ENCODE measurements at regions not wholly inside any gene's neighbourhood (a gene's known extent, or its start where the extent isn't known, plus 50 kb on each side); places are given as distances from the start of the nearest gene placed in this dataset.

DNA sequence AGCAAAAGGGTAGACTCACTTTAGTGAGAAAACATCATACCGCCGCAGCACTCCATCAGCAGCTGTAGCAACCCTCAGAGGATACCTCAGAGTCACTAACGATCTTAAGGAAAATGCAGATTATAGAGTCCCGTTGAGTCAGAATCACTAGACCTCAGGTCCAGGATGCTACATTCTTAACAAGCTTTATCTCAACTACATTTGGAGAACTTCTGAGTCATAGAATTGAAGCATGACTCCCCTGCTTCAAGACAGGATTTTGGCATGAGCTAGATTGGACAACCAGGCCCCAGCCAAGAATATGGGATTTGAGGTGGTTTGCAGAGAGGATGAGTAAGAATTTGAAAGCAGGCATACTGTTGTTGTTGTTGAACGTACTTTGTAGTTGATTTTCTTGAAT, 118.9 kb upstream of the UBL3 start:
- ATAC-seq (replicated peaks) (no peak), DNase-seq (no peak)
- Mint-ChIP-seq H3K36me3 (ENCODE audit: insufficient read depth) (no peaks in the 10 kb centered on the region), H3K27ac (no peak overlapping the region), H3K4me1 (ENCODE audit: low read depth in 2 of 2) (peaks cover 0 to 2% of the 10 kb centered on the region in 2 donors), H3K4me3 (no peak overlapping the region), H3K27me3 (no peaks in the 10 kb centered on the region), H3K9me3 (no peaks in the 10 kb centered on the region)

- Mint-ChIP-seq H3K4me3 (no peak overlapping the region), H3K27me3 (no peaks in the 10 kb centered on the region), H3K27ac (peak overlapping the region in 1 of 2 donors; percentile 11), H3K4me1 (ENCODE audit: low read depth in 2 of 2) (peaks cover 17 to 23% of the 10 kb centered on the region in 2 donors), H3K9me3 (no peaks in the 10 kb centered on the region), H3K36me3 (ENCODE audit: insufficient read depth) (no peaks in the 10 kb centered on the region)
- DNase-seq (no peak), ATAC-seq (replicated peaks) (no peak)
These were observed 113.9 kb upstream of the UBL3 start for GRCh38 chr13:29964181-29964845.

- peaks cover 26 to 30% of the 10 kb centered on the region in 2 donors for H3K4me1 Mint-ChIP-seq (ENCODE audit: low read depth in 2 of 2)
- no peak overlapping the region for H3K27ac Mint-ChIP-seq
- no peaks in the 10 kb centered on the region for H3K36me3 Mint-ChIP-seq (ENCODE audit: insufficient read depth)
- no peaks in the 10 kb centered on the region for H3K27me3 Mint-ChIP-seq
- no peak overlapping the region for H3K4me3 Mint-ChIP-seq
- DNase-seq (no peak), ATAC-seq (replicated peaks) (no peak)
- H3K9me3 Mint-ChIP-seq: no peaks in the 10 kb centered on the region
These were observed 112.7 kb upstream of the UBL3 start for GRCh38 chr13:29963089-29963488.

DNA sequence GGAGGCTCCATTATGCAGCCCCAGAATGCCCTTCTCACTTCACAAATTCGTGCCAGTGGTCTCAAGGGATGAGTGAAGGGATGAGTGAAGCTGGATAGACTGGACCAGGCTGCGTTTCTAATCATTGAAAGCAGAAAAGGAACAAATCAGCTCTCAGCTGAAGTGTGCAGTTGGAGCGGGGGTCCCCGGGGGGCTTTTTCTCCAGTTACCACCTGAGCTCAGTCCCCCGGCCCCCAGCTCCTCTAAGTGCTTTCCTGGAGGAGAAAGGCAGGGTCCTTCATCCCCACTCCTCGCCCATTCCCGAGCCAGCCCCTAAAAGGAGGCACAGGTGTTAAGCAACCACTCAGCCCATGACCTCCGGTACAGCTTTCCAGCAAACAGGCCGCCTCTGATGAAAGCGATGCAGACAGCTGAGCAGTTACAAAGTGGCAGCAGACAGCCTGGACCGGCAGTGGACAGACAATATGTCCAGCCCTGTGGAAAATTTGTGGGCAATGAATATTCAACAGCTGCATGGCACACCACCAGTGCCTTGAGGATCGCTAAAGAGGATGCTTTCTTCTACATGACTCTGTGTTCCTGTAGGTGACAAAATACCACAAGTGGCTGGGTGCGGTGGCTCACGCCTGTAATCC, 110.7 kb upstream of the UBL3 start:
- H3K4me3 Mint-ChIP-seq: peak overlapping the region in 1 of 2 donors; percentile 18
- DNase-seq: no peak
- no peaks in the 10 kb centered on the region for H3K36me3 Mint-ChIP-seq (ENCODE audit: insufficient read depth)
- H3K4me1 Mint-ChIP-seq (ENCODE audit: low read depth in 2 of 2): peaks cover 26 to 31% of the 10 kb centered on the region in 2 donors
- H3K27me3 Mint-ChIP-seq: no peaks in the 10 kb centered on the region
- H3K9me3 Mint-ChIP-seq: no peaks in the 10 kb centered on the region
- peak; percentile 43 for ATAC-seq (replicated peaks)
- peak overlapping the region; percentile 39 to 41 for H3K27ac Mint-ChIP-seq

GRCh38 chr13:29959603-29960002, 109.2 kb upstream of the UBL3 start:
- H3K4me1 Mint-ChIP-seq (ENCODE audit: low read depth in 2 of 2): peaks cover 31 to 34% of the 10 kb centered on the region in 2 donors
- H3K36me3 Mint-ChIP-seq (ENCODE audit: insufficient read depth): peaks cover under 1% of the 10 kb centered on the region
- no peak overlapping the region for H3K4me3 Mint-ChIP-seq
- H3K27ac Mint-ChIP-seq: peak overlapping the region in 1 of 2 donors; percentile 63
- no peaks in the 10 kb centered on the region for H3K9me3 Mint-ChIP-seq
- DNase-seq (no peak), ATAC-seq (replicated peaks) (no peak)
- H3K27me3 Mint-ChIP-seq: no peaks in the 10 kb centered on the region

GRCh38 chr13:29959086-29959485, 108.7 kb upstream of the UBL3 start:
- peak overlapping the region; percentile 25 to 63 for H3K27ac Mint-ChIP-seq
- peaks cover 34 to 39% of the 10 kb centered on the region in 2 donors for H3K4me1 Mint-ChIP-seq (ENCODE audit: low read depth in 2 of 2)
- no peak for DNase-seq
- H3K27me3 Mint-ChIP-seq: no peaks in the 10 kb centered on the region
- peaks cover 4% of the 10 kb centered on the region for H3K36me3 Mint-ChIP-seq (ENCODE audit: insufficient read depth)
- no peak for ATAC-seq (replicated peaks)
- no peak overlapping the region for H3K4me3 Mint-ChIP-seq
- H3K9me3 Mint-ChIP-seq: no peaks in the 10 kb centered on the region

DNA sequence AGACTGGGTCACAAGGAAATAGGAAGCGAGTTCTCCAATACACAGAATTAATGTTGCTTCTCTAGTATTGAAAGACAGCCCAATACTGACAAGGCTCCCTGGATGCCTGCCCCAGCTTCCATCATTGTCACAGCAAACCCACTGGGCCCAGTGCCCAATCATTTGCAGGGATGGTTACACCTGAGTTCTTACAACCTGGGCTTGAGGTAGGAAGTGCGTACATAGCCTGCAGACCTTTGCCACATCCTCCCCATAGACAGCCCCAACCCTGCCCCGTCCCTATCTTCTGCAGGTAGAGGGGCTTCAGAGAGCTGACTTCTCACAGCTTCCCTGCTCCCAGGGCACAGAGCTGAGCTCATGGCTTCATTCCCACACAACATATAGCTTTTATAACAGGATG, 108.1 kb upstream of the UBL3 start:
- Mint-ChIP-seq H3K36me3 (ENCODE audit: insufficient read depth) (peaks cover 4% of the 10 kb centered on the region), H3K9me3 (no peaks in the 10 kb centered on the region), H3K27me3 (no peaks in the 10 kb centered on the region), H3K4me1 (ENCODE audit: low read depth in 2 of 2) (peaks cover 39 to 46% of the 10 kb centered on the region in 2 donors), H3K27ac (peak overlapping the region in 1 of 2 donors; percentile 25), H3K4me3 (no peak overlapping the region)
- DNase-seq: peak in 2 of 3 experiments; percentile 6 to 23
- ATAC-seq (replicated peaks): peak; percentile 64

DNA sequence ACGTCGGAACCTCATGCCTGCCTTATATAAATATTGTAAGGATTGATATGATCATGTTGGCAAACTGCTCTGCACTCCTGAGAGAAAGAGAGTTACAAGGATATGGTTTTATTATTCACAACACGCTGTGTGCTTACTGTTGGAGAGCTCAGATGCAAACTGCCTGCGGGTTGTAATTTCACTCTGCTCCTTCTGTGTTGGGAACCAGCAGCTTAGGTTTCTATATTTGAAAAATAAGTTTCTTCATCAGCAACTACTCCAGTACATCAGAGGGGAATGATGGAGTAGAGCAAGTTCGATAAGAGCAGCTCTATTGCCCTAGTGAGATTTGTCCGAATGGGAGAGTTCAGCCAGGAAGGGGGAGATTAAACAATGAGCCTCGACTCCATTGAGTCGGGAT, 106.9 kb upstream of the UBL3 start:
- DNase-seq: no peak
- Mint-ChIP-seq H3K9me3 (no peaks in the 10 kb centered on the region), H3K27ac (no peak overlapping the region), H3K36me3 (ENCODE audit: insufficient read depth) (peaks cover 4% of the 10 kb centered on the region), H3K27me3 (no peaks in the 10 kb centered on the region), H3K4me3 (no peak overlapping the region), H3K4me1 (ENCODE audit: low read depth in 2 of 2) (peaks cover 39 to 47% of the 10 kb centered on the region in 2 donors)
- no peak for ATAC-seq (replicated peaks)

DNA sequence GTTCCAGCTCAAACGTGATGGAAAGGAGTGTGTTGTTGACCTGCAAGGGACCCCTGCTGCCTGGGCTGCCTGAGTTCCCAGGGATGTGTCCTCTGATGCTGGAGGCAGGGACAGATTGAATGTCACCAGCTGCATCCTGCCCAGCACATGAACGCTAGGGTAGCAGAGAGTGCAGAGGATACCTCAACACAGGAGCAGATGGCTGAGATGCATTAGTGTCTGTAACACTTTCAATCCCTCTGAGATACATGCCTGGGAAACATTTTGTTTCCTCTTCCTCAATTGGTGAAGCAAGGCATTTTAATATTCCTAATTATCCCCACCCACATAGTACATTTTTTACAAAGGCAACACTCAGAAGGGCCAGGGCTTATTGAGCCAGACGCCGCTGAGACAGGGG, 106.4 kb upstream of the UBL3 start:
- Mint-ChIP-seq H3K27me3 (no peaks in the 10 kb centered on the region), H3K36me3 (ENCODE audit: insufficient read depth) (peaks cover 4% of the 10 kb centered on the region), H3K4me1 (ENCODE audit: low read depth in 2 of 2) (peaks cover 38 to 47% of the 10 kb centered on the region in 2 donors), H3K27ac (no peak overlapping the region), H3K4me3 (no peak overlapping the region), H3K9me3 (no peaks in the 10 kb centered on the region)
- DNase-seq (no peak), ATAC-seq (replicated peaks) (no peak)

DNA sequence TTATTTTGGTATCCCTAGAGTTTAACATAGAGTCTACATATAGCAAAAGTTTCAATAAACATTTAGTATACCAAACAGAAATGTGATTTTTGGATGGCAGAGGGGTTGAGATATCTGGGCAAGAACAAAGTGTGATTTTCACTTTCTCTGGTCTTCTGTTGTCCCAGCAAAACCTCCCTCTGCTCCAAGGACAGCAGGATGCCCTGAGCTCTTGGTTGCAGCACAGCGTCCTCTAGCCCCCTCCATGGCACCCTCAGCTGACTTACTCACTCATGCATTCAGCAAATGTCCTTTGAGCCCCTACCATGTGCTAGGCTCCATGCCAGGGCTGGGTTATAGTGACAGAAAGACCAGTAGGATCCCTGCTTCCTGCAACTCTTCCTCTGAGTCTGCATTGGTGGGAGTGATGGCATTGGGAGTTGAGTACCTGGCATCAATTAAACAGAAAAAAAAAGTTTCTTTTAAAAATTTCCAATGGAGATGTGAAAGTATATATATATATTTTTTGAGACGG, 104.8 kb upstream of the UBL3 start:
- no peak for DNase-seq
- Mint-ChIP-seq H3K36me3 (ENCODE audit: insufficient read depth) (peaks cover 4% of the 10 kb centered on the region), H3K27me3 (no peaks in the 10 kb centered on the region), H3K9me3 (no peaks in the 10 kb centered on the region), H3K4me3 (peak overlapping the region; percentile 55 to 83), H3K27ac (peak overlapping the region; percentile 81 to 88), H3K4me1 (ENCODE audit: low read depth in 2 of 2) (peaks cover 26 to 42% of the 10 kb centered on the region in 2 donors)
- ATAC-seq (replicated peaks): no peak

- Mint-ChIP-seq H3K27ac (peak overlapping the region; percentile 81 to 88), H3K27me3 (peaks cover 0 to 6% of the 10 kb centered on the region in 2 donors), H3K9me3 (no peaks in the 10 kb centered on the region), H3K4me1 (ENCODE audit: low read depth in 2 of 2) (peaks cover 20 to 34% of the 10 kb centered on the region in 2 donors), H3K36me3 (ENCODE audit: insufficient read depth) (peaks cover 4% of the 10 kb centered on the region), H3K4me3 (peak overlapping the region; percentile 55 to 83)
- ATAC-seq (replicated peaks): peak; percentile 82
- DNase-seq: peak; percentile 32 to 47 (median 33)
These were observed 103.9 kb upstream of the UBL3 start for GRCh38 chr13:29954082-29955028.

- peak overlapping the region; percentile 81 to 88 for H3K27ac Mint-ChIP-seq
- H3K27me3 Mint-ChIP-seq: peaks cover 6 to 7% of the 10 kb centered on the region in 2 donors
- ATAC-seq (replicated peaks): no peak
- peaks cover 16 to 28% of the 10 kb centered on the region in 2 donors for H3K4me1 Mint-ChIP-seq (ENCODE audit: low read depth in 2 of 2)
- H3K4me3 Mint-ChIP-seq: peak overlapping the region; percentile 55 to 83
- no peaks in the 10 kb centered on the region for H3K9me3 Mint-ChIP-seq
- H3K36me3 Mint-ChIP-seq (ENCODE audit: insufficient read depth): peaks cover 4% of the 10 kb centered on the region
- no peak for DNase-seq
These were observed 103.1 kb upstream of the UBL3 start for GRCh38 chr13:29953542-29953941.

DNA sequence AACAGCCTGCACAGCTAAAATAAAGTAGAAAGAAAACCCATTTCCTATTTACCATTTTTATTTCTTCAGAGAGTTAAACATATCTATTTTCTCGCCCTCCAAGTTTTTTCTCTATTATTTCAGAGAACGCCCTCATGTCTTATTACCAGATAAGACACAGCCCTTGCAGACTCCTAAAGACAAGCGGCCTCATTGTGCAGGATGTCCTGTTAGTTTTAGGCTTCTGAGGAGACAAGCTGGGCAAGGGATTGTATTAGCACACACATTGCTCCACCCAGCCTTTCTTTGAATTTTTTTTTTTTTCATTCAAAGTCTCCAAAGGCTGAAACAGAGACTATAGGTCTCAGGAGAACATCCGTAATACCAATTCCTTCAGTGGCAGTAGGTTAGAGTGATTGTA, 101.8 kb upstream of the UBL3 start:
- Mint-ChIP-seq H3K9me3 (no peaks in the 10 kb centered on the region), H3K27ac (no peak overlapping the region)

More for the DNA sequence above, 101.8 kb upstream of the UBL3 start:
- Mint-ChIP-seq H3K27me3 (peaks cover 7 to 11% of the 10 kb centered on the region in 2 donors), H3K4me3 (no peak overlapping the region), H3K4me1 (ENCODE audit: low read depth in 2 of 2) (peaks cover 12 to 24% of the 10 kb centered on the region in 2 donors), H3K36me3 (ENCODE audit: insufficient read depth) (peaks cover 4% of the 10 kb centered on the region)
- DNase-seq: no peak
- no peak for ATAC-seq (replicated peaks)
